ENCODE measurements at regions not wholly inside any gene's neighbourhood (a gene's known extent, or its start where the extent isn't known, plus 50 kb on each side); places are given as distances from the start of the nearest gene placed in this dataset.

DNA sequence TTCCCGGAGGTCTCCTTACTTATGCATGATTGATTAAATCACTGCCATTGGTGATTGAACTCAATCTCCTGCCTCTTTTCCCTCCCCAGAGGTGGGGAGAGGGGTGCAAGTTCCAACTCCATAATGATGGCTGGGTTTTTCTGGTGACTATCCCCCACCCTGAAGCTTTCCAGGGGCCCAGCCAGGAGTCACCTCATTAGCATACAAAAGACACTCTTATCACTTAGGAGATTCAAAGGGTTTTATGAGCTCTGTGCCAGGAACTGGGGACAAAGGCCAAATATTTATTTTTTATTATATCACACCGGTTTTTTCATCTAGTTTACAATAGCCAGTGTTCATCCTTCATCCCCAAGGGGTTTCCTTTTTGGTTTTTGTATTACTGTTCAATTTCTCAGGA lies 300.7 kb downstream of the ETNK1 start:
- TF ChIP-seq JUNB (IDR thresholded peaks at IDR 0.05; ENCODE audit: unreplicated experiment), result no peak
- TF ChIP-seq, protein P1, sequence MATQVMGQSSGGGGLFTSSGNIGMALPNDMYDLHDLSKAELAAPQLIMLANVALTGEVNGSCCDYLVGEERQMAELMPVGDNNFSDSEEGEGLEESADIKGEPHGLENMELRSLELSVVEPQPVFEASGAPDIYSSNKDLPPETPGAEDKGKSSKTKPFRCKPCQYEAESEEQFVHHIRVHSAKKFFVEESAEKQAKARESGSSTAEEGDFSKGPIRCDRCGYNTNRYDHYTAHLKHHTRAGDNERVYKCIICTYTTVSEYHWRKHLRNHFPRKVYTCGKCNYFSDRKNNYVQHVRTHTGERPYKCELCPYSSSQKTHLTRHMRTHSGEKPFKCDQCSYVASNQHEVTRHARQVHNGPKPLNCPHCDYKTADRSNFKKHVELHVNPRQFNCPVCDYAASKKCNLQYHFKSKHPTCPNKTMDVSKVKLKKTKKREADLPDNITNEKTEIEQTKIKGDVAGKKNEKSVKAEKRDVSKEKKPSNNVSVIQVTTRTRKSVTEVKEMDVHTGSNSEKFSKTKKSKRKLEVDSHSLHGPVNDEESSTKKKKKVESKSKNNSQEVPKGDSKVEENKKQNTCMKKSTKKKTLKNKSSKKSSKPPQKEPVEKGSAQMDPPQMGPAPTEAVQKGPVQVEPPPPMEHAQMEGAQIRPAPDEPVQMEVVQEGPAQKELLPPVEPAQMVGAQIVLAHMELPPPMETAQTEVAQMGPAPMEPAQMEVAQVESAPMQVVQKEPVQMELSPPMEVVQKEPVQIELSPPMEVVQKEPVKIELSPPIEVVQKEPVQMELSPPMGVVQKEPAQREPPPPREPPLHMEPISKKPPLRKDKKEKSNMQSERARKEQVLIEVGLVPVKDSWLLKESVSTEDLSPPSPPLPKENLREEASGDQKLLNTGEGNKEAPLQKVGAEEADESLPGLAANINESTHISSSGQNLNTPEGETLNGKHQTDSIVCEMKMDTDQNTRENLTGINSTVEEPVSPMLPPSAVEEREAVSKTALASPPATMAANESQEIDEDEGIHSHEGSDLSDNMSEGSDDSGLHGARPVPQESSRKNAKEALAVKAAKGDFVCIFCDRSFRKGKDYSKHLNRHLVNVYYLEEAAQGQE (IDR thresholded peaks at IDR 0.05; ENCODE audit: unreplicated experiment), result no peak
- no peak for TF ChIP-seq EZH2 (IDR thresholded peaks at IDR 0.05; ENCODE audit: low read depth, unreplicated experiment)
- TF ChIP-seq CTCF (conservative IDR thresholded peaks at IDR 0.05; ENCODE audit: low read depth in 2 of 2), result no peak
- no peak for TF ChIP-seq NANOG (IDR thresholded peaks at IDR 0.05; ENCODE audit: borderline replicate concordance)

All from GM23338 (cell line).